ENCODE measurements at regions not wholly inside any gene's neighbourhood (a gene's known extent, or its start where the extent isn't known, plus 50 kb on each side); places are given as distances from the start of the nearest gene placed in this dataset.

DNA sequence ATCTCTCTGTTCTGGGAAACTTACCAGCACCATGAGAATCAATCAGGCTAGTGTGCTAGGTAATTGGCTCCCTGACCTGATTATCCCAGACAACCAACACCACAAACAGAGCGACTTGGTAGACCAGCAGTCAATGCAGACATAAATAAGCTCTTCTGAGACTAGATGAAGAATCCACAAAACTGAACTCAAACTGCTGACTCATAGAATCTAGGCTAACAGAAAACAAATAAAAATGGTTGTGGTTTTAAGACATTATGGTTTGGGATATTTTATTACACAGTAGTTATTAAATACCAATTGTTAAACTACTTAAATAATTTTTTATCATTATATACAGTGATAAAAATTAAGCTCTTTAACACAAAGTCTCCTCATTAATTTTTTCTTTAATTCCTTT is 535.7 kb downstream of the COL11A1 start:
- ATAC-seq (no peak), FAIRE-seq (no peak), DNase-seq (ENCODE audit: low read depth, low spot score) (no peak)
- Histone ChIP-seq H3K4me3 (no peak overlapping the region), H3K79me2 (ENCODE audit: control insufficient read depth, insufficient read depth, low read length) (no peaks in the 10 kb centered on the region), H3K36me3 (ENCODE audit: control insufficient read depth in 2 of 2, insufficient read depth in 2 of 2, low read length in 1 of 2) (no peaks in the 10 kb centered on the region), H3K27me3 (replicated peaks in 1 of 2; ENCODE audit: control insufficient read depth in 2 of 2, insufficient read depth in 2 of 2, low read length in 1 of 2) (no peaks in the 10 kb centered on the region), H3K9ac (ENCODE audit: control insufficient read depth, insufficient read depth, low read length) (no peak overlapping the region), H3K4me2 (ENCODE audit: control insufficient read depth, insufficient read depth) (no peak overlapping the region), H3K27ac (ENCODE audit: control insufficient read depth, insufficient read depth) (no peak overlapping the region), H3K9me3 (replicated peaks; ENCODE audit: control insufficient read depth, insufficient read depth, low read length) (no peaks in the 10 kb centered on the region), H2AFZ (ENCODE audit: control insufficient read depth, low read depth, low read length) (no peak overlapping the region), H4K20me1 (ENCODE audit: control insufficient read depth, insufficient read depth) (no peaks in the 10 kb centered on the region), H3K4me1 (ENCODE audit: control insufficient read depth, insufficient read depth, low read length) (no peaks in the 10 kb centered on the region)
- intact Hi-C loops (cut with micrococcal nuclease; ENCODE audit: unreplicated experiment): no loop called here
- ChIA-PET SMC1A (ENCODE audit: uncharacterized antibody, unreplicated experiment) (no interaction called here), CTCF (interaction anchor here (0.9 kb wide), 1 partner anchor 8 kb away, joined by 3 read pairs; no protein-coding TSS in a partner anchor), RAD21 (ENCODE audit: unreplicated experiment) (no interaction called here), POLR2A (no interaction called here)
- TF ChIP-seq BMI1 (IDR thresholded peaks at IDR 0.05; ENCODE audit: borderline replicate concordance) (no peak), MTA3 (IDR thresholded peaks at IDR 0.05; ENCODE audit: borderline replicate concordance, low read length) (no peak), KLF5 (IDR thresholded peaks at IDR 0.05; ENCODE audit: partially characterized antibody) (no peak), NR2F1 (conservative IDR thresholded peaks at IDR 0.05) (no peak), SP1 (IDR thresholded peaks at IDR 0.05; ENCODE audit: low read depth, low read length) (no peak), NKRF (conservative IDR thresholded peaks at IDR 0.05) (no peak), MEF2B (IDR thresholded peaks at IDR 0.05; ENCODE audit: partially characterized antibody, poor library complexity, severe bottlenecking) (no peak), NR2C2 (IDR thresholded peaks at IDR 0.05; ENCODE audit: borderline replicate concordance, control insufficient read depth, insufficient read length, low read depth) (no peak), TBL1XR1 (IDR thresholded peaks at IDR 0.05; ENCODE audit: low read depth, low read length) (no peak), IKZF2 (IDR thresholded peaks at IDR 0.05) (no peak), TCF12 (IDR thresholded peaks at IDR 0.05; ENCODE audit: low read depth, low read length) (no peak)
- TF ChIP-seq, protein P1, sequence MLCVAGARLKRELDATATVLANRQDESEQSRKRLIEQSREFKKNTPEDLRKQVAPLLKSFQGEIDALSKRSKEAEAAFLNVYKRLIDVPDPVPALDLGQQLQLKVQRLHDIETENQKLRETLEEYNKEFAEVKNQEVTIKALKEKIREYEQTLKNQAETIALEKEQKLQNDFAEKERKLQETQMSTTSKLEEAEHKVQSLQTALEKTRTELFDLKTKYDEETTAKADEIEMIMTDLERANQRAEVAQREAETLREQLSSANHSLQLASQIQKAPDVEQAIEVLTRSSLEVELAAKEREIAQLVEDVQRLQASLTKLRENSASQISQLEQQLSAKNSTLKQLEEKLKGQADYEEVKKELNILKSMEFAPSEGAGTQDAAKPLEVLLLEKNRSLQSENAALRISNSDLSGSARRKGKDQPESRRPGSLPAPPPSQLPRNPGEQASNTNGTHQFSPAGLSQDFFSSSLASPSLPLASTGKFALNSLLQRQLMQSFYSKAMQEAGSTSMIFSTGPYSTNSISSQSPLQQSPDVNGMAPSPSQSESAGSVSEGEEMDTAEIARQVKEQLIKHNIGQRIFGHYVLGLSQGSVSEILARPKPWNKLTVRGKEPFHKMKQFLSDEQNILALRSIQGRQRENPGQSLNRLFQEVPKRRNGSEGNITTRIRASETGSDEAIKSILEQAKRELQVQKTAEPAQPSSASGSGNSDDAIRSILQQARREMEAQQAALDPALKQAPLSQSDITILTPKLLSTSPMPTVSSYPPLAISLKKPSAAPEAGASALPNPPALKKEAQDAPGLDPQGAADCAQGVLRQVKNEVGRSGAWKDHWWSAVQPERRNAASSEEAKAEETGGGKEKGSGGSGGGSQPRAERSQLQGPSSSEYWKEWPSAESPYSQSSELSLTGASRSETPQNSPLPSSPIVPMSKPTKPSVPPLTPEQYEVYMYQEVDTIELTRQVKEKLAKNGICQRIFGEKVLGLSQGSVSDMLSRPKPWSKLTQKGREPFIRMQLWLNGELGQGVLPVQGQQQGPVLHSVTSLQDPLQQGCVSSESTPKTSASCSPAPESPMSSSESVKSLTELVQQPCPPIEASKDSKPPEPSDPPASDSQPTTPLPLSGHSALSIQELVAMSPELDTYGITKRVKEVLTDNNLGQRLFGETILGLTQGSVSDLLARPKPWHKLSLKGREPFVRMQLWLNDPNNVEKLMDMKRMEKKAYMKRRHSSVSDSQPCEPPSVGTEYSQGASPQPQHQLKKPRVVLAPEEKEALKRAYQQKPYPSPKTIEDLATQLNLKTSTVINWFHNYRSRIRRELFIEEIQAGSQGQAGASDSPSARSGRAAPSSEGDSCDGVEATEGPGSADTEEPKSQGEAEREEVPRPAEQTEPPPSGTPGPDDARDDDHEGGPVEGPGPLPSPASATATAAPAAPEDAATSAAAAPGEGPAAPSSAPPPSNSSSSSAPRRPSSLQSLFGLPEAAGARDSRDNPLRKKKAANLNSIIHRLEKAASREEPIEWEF (IDR thresholded peaks at IDR 0.05; ENCODE audit: insufficient replicate concordance, low read depth, low read length): no peak
- BruUV-seq (replicated peaks): no TSS peak
- WGBS (ENCODE audit: insufficient coverage, insufficient replicate concordance, low lambda C conversion rate, missing lambda C conversion rate): 0% methylated on average over 1 of the region's 1 CpG
- in situ Hi-C loops (cut with MboI): no loop called here
